OCI-M2 (cell line): ENCODE measurements at regions not wholly inside any gene's neighbourhood (a gene's known extent, or its start where the extent isn't known, plus 50 kb on each side); places are given as distances from the start of the nearest gene placed in this dataset.

Source experiments
- DNase-seq: peaks from one replicate; lab custom pipeline; 2025; ENCODE audit not compliant: unreplicated experiment; lab: John Stamatoyannopoulos, UW

DNA sequence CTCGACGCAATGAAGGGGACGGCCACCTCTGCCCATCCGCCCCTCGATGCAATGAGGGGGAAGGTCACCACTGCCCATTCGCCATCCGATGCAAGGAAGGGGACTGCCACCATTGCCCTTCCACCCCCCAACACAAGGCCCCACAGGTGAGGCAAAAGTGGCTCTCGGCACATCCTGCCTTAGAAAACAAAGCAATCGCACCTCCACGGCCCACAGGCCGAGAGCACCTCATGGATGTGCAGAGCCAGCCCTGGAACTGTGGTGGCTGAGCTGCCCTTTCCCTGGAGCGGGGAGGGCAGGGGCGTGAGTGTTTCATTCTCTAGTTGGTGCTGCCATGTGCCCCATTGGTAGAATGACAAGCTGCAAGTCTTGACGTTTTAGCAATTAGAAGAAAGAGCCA is 320.6 kb upstream of the SALL3 start:
- no peak for DNase-seq

DNA sequence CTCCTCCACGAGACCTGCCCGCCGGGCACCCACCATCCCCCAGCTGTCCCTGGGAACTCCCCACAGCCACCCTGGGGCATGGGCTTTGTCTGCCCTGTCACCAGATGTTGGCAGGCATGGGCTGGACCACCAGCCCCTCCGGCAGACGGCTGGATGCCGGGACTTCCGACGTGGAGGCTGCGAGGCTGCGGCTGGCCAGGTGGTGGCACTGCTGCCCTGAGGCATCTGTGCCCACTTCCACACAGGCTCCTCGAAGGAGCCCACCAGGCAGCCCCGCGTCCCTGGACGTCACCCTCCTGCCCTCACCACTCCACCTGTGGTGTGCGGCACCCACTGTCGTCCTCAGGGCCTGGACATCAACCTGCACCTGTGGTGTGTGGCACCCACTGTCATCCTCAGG is 319.9 kb upstream of the SALL3 start:
- no peak for DNase-seq

DNA sequence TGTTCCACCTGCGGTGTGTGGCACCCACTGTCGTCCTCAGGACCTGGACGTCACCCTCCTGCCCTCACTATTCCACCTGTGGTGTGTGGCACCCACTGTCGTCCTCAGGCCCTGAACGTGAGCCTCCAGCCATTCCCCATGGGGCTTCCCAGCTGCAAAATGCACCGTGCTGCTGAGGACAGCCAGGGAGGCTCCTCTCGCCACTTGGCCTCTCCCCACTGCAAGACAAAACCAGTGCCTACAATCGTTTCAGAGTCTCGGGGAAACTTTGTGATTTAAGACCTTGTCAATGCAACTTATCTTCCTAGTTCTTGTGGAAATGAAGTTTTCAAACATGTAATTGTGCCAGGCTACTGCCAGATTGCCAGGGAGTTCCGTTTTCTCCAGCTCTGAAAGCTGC is 319.3 kb upstream of the SALL3 start:
- DNase-seq = no peak

DNA sequence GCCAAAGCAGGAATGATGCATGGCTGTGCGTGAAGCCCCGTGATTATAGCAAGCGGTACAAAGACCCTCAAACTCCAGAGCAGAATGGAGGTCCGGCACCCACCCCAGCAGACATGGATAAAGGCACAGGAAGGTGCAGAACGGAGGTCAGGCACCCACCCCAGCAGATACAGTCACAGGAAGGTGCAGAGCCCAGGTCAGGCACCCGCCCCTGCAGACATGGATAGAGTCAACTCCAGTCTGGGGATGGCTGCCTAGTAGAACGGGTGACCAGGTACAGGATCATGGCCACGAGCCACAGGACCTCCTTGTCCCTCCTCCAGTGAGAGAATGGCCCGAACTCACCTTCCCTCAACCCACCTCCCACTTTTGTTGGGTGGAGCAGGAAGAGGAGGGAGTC is 318.3 kb upstream of the SALL3 start:
- no peak for DNase-seq

DNA sequence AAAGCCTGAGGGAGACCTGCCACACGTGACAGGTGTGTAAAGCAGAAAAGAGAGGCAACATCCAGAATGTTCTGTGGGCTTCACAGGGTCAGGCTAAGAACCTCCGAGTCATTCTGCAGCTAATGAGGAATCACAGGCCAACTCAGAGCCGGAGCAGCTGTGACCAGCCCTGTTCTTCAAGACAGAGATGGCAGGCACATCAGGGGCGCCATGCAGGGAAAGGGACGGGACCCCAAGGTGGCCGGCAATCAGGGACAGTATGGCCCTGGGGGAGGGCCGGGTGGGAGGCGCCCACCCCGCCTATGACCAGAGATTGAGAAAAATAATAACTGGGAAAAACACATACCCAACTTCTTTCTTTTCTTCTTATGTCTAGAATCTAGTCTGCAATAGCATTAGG is 316.7 kb upstream of the SALL3 start:
- no peak for DNase-seq

DNA sequence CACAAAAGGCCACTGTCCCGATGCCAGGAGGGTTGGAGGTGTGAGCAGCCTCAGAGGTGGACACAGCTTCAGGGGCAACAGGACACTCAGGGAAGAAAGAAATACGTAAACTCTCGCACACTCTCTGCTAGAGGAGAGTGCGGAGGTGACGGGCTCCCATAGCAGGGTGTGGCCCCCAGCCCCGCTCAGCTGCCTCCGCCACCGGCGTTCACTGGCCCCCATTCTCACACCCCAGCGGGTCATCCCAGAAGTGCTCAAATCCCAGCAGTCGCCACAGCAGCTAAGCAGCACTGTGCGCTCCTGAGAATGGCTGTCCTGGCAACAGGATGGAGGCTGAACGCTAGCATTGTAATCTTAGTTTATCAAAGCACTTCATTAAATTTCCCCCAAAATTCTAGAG is 315.6 kb upstream of the SALL3 start:
- DNase-seq = no peak

DNA sequence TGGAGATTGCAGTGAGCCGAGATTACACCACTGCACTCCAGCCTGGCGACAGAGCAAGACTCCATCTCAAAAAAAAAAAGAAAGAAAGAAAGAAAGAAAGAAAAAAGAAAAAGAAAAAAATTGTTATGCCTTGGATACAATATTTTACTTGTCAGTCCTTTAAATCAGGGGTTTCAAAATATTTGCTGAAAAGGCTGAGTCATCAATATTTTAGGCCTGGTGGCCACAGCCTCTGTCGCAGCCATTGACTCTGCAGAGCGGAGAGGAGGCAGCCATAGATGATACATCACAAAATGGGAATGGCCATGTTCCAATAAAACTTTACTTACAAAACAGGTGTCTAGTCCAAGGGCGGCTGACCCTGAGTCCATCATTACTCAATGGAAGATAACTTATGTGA is 314.8 kb upstream of the SALL3 start:
- no peak for DNase-seq

DNA sequence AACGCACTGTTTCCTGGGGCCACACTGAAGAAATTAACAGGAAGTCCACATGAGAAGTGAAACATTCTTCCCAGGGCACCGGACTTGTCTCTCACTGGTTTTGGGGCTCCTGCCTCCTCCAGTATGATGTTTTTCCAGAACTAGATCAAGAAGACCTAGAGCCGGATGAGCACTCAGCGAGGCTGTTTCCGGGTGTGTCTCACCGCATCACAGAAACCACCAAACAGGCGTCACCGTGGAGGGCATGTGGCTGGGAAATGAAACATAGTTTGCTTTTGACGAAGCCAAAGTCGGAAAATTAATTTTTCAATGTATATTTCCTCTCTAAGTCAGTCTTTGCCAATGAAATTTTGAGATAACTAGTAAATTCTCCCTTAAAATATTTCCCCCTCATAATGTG is 314.0 kb upstream of the SALL3 start:
- no peak for DNase-seq

DNA sequence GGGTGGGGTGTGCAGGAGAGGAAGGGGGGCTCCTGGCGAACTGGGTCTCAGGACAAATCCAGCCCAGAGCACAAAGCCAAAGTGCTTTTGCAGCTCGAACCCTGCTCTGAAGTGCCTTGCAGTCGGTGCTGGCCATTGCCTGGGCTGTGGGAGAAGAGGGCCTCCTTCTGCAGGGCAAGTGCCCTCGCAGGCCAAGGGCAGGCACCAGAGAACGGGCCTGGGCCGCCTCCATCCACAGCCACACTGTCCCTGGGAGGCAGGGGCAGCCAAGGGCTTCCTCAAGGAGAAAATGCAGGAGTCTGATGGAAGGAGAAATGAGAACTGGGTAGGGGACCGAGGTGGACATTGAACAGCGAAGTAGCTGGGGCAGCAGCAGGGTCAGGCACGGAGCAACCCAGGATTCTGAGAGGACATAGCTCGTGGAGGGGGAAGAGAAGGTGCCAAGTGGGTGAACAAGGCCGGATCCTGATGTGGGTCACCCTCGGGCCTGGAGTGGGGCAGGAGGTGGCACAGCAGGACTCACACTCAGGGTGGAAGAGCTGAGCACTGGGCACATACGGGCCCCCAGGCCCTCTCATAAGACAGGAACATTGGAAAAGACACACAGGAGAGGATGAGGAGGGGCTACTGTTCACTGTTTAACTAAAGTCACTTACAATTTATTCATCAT is 312.8 kb upstream of the SALL3 start:
- DNase-seq = no peak

DNA sequence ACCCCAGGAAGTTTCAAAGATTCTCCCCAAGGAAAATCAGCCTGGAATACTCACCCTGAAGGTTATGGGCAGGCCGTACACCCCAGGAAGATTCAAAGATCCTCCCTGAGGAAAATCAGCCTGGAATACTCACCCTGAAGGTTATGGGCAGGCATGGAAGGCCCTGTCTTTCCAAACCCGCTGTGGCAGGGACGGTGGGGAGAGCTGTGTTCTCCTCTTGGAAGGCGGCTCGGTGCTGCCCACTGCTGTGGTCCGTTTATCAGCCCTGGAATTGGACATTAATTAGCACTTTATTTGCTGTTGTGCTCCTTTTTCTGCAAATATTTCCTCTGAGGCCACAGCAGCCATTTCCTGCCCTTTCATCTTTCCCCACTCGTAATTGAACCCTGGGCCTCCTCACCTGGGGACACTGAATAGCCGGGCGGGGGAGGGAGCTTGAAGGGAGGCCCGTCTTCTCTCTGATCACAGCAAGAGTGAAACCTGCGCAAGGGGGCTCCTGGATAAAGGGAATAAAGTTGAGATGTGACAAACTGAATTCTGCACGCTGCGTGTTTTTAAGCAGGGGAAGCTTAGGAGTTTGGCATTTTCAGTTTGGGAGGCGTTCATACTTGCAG is 308.7 kb upstream of the SALL3 start:
- DNase-seq = no peak

DNA sequence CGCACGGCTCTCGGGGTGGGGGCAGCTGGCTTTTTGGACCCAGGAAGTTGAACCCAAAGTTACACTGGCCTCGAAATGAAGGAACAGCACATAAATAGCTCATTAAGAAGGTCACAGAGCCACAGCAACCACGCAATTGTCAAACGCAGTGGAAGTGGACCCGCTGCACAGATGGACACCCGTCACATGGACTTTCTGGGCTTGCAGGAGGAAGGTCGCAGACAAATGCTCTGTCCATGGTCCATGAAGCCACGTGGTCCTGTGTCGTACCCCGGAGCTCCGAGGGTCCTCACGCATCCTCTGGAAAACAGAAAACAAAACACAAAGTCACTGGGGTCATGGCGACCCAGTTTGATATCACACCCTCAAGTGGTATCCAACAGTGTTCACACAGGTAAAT is 308.1 kb upstream of the SALL3 start:
- DNase-seq = no peak

DNA sequence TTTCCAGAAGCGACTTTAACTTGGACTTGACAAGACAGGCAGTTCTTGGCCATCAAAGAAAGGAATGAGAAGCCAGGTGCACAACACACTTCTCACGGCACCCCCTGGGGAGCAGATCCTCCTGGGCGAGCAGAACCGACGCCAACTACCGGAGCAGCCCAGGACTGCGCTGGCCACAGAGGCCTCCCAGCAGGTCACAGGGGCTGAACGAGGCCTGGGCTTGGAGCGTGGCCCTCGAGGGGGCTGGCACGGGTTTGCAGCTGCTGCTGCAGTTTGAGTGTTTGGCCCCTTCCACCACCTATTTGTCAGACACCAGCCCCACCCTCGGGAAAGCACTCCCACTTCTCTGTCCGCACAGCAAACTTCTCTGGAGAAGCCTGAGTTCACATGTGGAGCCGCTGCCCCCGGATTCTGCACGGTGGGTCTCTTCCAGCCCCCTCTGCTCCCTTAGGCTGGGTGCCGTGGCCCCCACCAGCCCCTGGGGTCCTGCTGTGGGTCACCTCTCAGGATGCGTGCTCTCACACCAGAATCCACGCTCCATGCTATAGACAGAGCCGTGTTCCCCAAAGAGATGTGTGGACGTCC is 306.7 kb upstream of the SALL3 start:
- DNase-seq = no peak

DNA sequence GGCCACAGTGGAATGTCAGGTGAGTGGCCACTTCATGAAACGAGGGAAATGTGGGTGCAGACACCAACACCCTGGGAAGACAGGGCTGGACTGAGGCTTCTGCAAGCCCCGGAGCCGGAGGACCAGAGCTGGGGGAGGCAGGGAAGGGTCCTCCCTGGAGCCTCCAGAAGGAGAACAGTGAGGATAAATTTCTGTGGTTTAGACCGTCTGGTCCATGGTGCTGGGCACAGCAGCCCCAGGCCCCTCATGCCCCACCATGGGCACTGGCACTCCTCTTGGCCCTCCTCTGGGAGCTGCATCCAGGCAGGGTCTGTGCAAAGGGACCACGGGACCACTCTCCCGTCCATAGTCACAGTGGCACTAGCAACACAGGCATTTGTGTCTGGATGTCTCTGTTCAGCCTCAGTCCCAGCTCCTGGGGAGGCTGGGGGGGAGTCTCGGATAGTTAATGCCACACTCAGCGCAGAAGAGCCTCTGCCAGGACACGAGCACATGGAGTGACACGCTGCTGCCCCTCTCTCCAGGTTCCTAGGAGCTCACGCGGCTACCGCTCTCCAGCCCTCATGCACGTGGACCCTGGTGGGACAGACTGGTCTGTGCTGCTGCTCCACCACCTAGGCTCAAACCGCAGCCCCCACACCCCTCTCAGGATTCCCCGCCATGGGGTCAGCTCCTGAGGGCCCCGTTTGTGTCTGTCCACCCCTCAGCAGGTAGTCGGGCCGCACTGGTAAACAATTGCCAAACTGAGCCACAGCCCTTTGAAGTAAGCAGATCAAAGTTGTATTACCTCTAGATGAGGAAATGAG is 305.9 kb upstream of the SALL3 start:
- DNase-seq = no peak

DNA sequence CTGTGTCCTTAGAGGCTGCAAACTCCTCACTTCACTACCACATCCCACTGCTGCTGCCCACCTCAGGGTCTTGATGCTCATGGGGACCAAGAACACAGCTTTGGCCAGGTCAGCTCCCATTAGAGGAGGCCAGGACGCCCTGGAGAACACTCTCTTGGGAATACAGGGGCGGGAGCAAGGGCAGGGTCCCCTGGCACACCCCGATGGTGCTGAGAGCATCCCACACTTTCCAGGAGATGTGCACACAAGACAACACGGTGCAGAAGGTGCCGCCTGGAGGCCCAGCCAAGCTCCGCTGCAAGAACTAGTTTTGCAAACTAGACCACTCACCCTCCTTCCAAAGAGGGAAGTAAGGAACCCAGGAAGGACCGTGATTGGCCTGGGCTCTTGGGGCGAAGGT is 304.4 kb upstream of the SALL3 start:
- DNase-seq = no peak

DNA sequence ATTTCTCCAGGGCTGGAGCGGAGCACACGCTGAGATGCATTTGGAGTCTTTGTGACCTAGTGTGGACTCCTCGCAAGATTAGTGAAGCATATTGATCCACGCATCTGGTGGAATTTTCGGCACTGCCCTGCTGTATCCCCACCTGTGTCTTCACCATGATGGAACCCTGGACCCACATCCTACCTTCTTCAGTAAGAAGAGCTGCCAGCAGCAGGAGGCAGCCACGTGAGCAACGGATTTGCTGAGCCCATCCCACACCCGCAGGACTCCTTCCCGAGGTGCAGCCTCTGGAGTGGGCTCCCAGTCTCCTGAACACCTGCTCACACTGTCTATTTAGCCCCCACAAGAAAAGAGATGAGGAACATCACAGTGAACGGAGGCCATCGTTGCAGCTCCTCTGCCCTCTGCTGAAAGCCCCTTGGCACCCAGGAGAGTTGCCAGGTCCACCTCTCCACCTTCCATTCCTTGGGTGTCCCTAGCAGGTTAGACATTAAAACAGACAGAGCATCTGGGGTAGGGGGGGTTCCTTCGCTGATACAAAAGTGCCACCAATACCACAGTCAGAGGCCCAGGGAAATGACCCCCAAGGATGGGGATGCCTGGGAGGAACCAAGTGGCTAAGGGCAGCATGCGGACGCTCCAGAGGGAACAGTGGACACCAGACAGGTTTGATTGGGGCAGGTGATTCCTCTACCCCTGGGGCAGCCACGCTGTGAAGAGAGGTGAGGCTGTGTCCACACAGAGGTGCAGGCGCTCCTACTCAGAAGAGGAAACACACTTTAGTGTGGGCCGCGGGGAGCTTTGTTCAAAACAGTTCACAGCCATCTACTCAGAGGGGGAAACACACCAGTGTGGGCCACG is 302.8 kb upstream of the SALL3 start:
- no peak for DNase-seq

DNA sequence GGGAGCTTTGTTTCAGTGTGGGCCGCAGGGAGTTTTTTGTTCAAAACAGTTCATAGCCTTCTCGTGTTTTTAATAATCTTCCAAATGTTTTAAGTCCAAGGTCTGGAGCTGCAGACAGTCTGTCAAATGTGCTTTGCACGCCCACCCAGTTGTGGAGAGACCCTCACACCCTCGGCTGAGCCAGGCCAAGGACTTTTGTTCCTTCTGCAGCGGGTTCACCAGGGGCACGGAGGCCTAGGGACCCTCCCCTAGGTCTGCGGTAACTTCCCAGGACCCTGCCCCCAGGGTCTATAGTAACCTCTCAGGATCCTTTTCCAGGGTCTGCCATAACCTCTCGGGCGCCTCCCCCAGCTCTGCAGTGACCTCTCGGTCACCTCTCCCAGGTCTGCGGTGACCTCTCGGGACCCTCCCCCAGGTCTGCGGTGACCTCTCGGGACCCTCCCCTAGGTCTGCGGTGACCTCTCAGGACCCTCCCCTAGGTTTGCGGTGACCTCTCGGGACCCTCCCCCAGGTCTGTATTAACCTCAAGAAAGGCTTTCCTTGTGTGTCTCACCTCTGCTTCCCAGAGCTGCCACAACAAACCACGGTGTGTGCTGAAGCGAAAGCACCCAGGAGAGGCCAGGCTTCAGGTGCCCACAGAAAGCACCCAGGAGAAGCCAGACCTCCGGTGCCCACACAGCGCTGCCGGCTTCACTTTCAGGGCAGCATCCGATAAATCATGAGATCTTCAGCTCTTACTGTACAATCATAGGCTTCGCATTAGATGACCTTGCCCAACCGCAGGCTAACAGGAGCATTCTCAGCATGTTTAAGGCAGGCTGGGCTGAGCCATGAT is 301.9 kb upstream of the SALL3 start:
- DNase-seq = no peak

DNA sequence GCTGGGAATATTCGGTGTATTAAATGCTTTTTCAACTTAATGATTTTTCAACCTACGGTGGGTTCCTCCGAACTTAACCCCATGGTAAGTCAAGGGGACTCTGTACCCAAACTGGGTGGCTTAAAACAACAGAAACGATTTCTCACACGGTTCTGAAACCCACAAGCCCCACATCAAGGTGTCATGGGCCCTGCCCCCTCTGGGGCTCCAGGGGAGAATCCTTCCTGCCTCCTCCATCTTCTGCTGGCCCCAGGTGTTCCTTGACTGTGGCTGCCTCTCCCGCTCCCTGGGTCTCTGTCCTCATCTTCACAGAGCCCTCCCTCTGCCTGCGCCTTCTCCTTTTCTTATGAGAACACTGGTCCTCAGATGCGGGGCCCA is 301.3 kb upstream of the SALL3 start:
- no peak for DNase-seq

DNA sequence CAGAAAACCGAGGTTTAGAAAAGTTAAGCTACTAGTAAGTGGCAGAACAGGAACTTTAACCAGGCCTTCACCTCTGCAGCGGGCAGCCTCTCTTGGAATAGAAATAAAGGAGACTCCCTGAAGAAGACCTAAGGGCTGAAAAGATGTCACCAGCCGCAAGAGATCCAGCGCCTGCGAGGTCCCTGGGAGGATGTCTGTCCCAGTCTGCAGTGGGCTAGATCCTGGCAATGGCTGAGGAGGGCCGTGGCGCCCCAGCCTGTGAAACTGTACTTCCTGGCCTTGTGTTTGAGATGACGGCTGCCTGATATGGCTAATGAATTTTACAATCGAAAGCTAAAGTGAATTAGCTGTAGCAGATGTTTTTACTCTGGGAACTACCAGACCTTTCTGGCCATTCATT is 300.6 kb upstream of the SALL3 start:
- DNase-seq = no peak

DNA sequence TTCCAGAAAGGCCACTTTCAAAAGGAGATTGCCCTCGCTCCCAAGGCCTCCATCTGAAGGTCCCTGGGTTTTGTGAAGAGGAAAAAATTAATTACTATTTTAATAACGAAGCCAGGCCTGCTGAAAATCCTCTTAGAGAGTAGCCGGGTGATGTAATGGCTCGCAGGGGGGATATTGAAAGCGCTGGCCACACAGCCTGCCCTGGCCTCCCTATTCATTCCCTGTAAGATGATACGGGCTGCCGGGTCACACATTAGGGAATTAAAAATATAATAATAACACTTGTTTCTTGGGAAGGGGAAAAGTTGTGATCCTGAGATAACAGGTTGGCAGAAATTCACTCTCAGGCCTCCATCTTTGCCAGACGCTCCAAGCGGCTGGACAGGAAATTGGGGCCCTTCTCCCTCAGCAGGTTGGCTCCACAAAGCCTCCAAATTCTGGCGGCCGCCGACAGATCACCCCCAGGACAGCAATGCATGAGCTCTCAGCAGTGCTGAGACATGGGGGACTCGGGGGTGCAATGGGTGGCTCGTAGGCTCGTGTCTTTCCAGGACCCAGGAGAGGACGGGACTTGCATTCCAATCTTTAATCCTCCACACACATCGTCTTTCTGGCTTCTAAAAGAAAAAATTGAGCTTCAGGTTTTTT is 299.9 kb upstream of the SALL3 start:
- no peak for DNase-seq

DNA sequence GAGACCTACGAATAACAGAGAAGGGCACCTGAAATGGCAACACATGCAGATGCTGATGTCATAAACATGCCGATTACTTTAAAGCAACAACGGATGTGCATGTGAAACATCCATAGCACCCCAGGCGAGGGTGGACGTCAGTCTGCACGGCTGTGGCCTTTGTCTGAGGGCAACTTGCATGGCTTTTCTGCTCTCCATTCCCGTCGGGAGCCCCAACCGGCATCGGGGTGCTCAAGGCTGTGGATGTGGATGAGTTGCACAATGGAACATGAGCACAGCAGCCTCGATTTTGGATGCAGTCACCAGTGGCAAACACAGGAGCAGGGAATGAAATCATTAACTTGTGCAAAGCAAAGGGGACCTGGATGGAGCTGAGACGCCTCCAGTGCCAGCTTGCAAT is 298.2 kb upstream of the SALL3 start:
- DNase-seq = no peak
